ENCODE measurements at regions not wholly inside any gene's neighbourhood (a gene's known extent, or its start where the extent isn't known, plus 50 kb on each side); places are given as distances from the start of the nearest gene placed in this dataset.

DNA sequence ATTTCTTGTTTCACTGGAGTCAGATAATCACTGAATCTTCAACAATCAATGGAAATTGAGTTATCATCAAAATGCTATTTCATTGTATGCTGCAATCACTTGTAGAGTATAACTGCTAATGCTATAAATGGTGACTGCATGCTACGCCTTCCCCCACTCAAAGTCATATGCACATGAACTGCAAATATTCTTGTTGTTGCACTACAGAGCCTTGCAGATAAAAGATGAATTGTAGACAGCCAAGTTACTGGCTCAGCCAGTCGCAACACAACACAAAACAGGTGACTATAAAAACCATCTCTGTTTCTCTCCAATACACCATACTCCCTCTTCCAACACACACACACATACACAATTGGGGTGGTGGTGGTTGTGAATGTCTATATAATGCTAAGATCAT, 171.0 kb upstream of the HMGA2 start:
- H3K36me3 ChIP-seq = no peaks in the 10 kb centered on the region
- intact Hi-C loops (cut with DNase I) = no loop called here
- no peak for DNase-seq
- no peak overlapping the region for H3K9ac ChIP-seq (ENCODE audit: low read depth in 2 of 2, low read length in 2 of 2)
- H3K27ac ChIP-seq = no peak overlapping the region
- no peaks in the 10 kb centered on the region for H3K27me3 ChIP-seq
- H3K9me3 ChIP-seq = no peaks in the 10 kb centered on the region
- no peak for TF ChIP-seq CTCF (IDR thresholded peaks at IDR 0.05)
- no peak overlapping the region for H3K4me3 ChIP-seq
- H3K4me1 ChIP-seq = no peaks in the 10 kb centered on the region

GRCh38 chr12:65653946-65654629, 170.2 kb upstream of the HMGA2 start:
- TF ChIP-seq CTCF (IDR thresholded peaks at IDR 0.05) = no peak
- no peak overlapping the region for H3K27ac ChIP-seq
- no peaks in the 10 kb centered on the region for H3K36me3 ChIP-seq
- no peaks in the 10 kb centered on the region for H3K27me3 ChIP-seq
- DNase-seq = no peak
- intact Hi-C loops (cut with DNase I) = no loop called here
- H3K4me3 ChIP-seq = no peak overlapping the region
- H3K9me3 ChIP-seq = no peaks in the 10 kb centered on the region
- H3K4me1 ChIP-seq = no peaks in the 10 kb centered on the region
- no peak overlapping the region for H3K9ac ChIP-seq (ENCODE audit: low read depth in 2 of 2, low read length in 2 of 2)

DNA sequence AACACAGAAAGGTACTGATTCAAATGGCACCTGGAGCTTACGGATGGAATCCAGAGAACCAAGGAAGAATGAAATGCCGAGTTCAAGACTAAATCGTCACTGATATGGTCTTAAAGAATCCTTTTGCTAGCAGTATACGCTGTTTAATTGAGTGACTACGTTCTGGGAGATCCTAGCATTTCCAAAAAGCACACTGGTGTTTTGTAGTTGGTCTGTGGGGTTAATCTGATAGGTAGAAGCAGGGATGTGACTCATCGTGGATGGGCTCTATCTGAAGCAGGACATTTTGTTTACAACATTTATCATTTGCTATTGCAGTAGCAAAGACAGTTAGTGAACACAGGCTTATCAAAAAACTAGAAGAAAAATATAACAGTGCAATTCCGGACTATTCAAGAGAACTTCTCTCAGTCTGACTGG, 169.2 kb upstream of the HMGA2 start:
- intact Hi-C loops (cut with DNase I) = no loop called here

GRCh38 chr12:65656156-65656882, 168.0 kb upstream of the HMGA2 start:
- intact Hi-C loops (cut with DNase I) = no loop called here
- Histone ChIP-seq H3K9me3 (no peaks in the 10 kb centered on the region), H3K4me1 (no peaks in the 10 kb centered on the region), H3K9ac (ENCODE audit: low read depth in 2 of 2, low read length in 2 of 2) (no peak overlapping the region), H3K27ac (no peak overlapping the region), H3K4me3 (no peak overlapping the region), H3K27me3 (no peaks in the 10 kb centered on the region), H3K36me3 (no peaks in the 10 kb centered on the region)
- no peak for DNase-seq
- no peak for TF ChIP-seq CTCF (IDR thresholded peaks at IDR 0.05)

More for the DNA sequence above, 169.2 kb upstream of the HMGA2 start:
- no peak for DNase-seq
- no peak for TF ChIP-seq CTCF (IDR thresholded peaks at IDR 0.05)
- no peak overlapping the region for H3K4me3 ChIP-seq
- no peaks in the 10 kb centered on the region for H3K36me3 ChIP-seq
- no peaks in the 10 kb centered on the region for H3K4me1 ChIP-seq
- H3K27me3 ChIP-seq = no peaks in the 10 kb centered on the region
- no peak overlapping the region for H3K27ac ChIP-seq
- no peak overlapping the region for H3K9ac ChIP-seq (ENCODE audit: low read depth in 2 of 2, low read length in 2 of 2)
- no peaks in the 10 kb centered on the region for H3K9me3 ChIP-seq

DNA sequence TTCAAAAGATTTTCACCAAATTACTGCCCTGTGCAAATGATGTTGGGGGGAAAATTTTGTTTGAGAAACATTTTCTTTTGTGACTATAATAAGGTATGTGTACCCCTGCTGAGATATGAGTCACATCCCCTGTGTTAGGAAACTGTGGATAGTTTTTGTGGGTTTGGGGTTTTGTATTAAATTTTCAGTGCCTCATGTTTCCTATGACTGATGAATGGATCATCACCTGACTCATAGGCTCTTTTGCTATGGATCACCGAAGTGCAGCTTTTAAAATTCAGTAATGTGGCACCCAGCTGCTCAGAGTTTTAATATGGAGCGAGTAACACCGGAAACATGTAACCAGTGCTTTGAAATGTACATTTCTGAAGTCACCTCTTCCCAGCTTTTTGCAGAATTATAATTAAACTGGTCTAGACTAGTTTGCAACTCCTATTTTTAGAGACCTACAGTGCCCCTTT, 167.4 kb upstream of the HMGA2 start:
- TF ChIP-seq CTCF (IDR thresholded peaks at IDR 0.05) = no peak
- no peak overlapping the region for H3K9ac ChIP-seq (ENCODE audit: low read depth in 2 of 2, low read length in 2 of 2)

More for the DNA sequence above, 167.4 kb upstream of the HMGA2 start:
- no peaks in the 10 kb centered on the region for H3K9me3 ChIP-seq
- no peaks in the 10 kb centered on the region for H3K27me3 ChIP-seq
- H3K4me3 ChIP-seq = no peak overlapping the region
- no peaks in the 10 kb centered on the region for H3K4me1 ChIP-seq
- intact Hi-C loops (cut with DNase I) = no loop called here
- H3K27ac ChIP-seq = no peak overlapping the region
- DNase-seq = no peak
- H3K36me3 ChIP-seq = no peaks in the 10 kb centered on the region
